ENCODE measurements at regions not wholly inside any gene's neighbourhood (a gene's known extent, or its start where the extent isn't known, plus 50 kb on each side); places are given as distances from the start of the nearest gene placed in this dataset.

DNA sequence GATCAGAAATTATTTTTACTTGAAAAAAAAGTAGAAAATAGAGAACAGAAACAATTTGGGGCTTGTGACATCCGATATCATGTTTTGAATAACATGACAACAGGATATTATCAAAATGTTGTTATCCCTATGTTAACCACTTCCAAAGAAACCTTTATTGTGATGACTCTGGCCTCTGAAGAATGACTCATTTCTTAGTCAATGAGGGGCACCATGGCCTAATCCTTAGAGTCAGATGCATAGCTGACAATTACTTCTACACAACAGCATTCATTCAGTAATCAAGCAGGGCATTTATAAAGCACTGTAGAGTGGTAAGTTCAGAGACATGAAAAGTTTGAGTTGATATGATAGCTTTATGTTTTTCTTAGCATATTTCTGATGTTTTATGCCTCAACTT lies 703.0 kb downstream of the RNF144A start:
- Histone ChIP-seq H2BK120ac (ENCODE audit: low read depth, low read length, poor library complexity, severe bottlenecking) (no peak overlapping the region), H3T11ph (ENCODE audit: low read length) (no peak overlapping the region), H2BK20ac (ENCODE audit: low read depth, low read length, poor library complexity, severe bottlenecking) (no peak overlapping the region), H3K18ac (ENCODE audit: insufficient read length, low read depth, low read length) (no peak overlapping the region), H3K79me1 (ENCODE audit: insufficient read depth, low read depth, low read length, poor library complexity, severe bottlenecking) (no peaks in the 10 kb centered on the region), H2AK5ac (ENCODE audit: insufficient read length, low read length) (no peak overlapping the region), H2BK12ac (ENCODE audit: insufficient read length, low read depth, low read length) (no peak overlapping the region), H2AFZ (ENCODE audit: low read length) (no peak overlapping the region), H4K5ac (ENCODE audit: insufficient read length, low read depth, low read length) (no peak overlapping the region), H4K91ac (ENCODE audit: insufficient read length, low read depth, low read length) (no peak overlapping the region), H3K4me2 (ENCODE audit: insufficient read depth, insufficient read length, low read length) (no peak overlapping the region), H3K23ac (ENCODE audit: insufficient read length, low read depth, low read length) (no peak overlapping the region), H3K27me3 (ENCODE audit: insufficient read depth, low read length) (no peaks in the 10 kb centered on the region), H3K9ac (ENCODE audit: extremely low read depth, insufficient read length, low read length) (no peak overlapping the region), H3K23me2 (ENCODE audit: insufficient read length, low read depth, low read length, poor library complexity, severe bottlenecking) (no peaks in the 10 kb centered on the region), H3K56ac (ENCODE audit: insufficient read length, low read depth, low read length) (no peak overlapping the region), H3K79me2 (ENCODE audit: insufficient read depth, low read length) (no peaks in the 10 kb centered on the region), H3K14ac (ENCODE audit: insufficient read depth, low read length) (no peak overlapping the region), H3K9me3 (ENCODE audit: control insufficient read depth, low read depth, low read length) (no peaks in the 10 kb centered on the region), H2BK5ac (ENCODE audit: insufficient read length, low read length) (no peak overlapping the region), H3K27ac (ENCODE audit: insufficient read length, low read depth, low read length) (no peak overlapping the region), H3K4ac (ENCODE audit: low read depth, low read length) (no peak overlapping the region), H4K8ac (replicated peaks; ENCODE audit: insufficient read length, low read depth, low read length) (no peak overlapping the region), H2BK15ac (ENCODE audit: low read depth, low read length) (no peak overlapping the region), H3K4me1 (ENCODE audit: insufficient read depth, low read length) (peaks cover 11% of the 10 kb centered on the region; the same call in 1 of the 2 replicates), H4K20me1 (ENCODE audit: control insufficient read depth, insufficient read depth, insufficient read length) (no peaks in the 10 kb centered on the region)
- Mint-ChIP-seq H3K27ac (no peak overlapping the region), H3K36me3 (ENCODE audit: insufficient read depth in 1 of 3, low read depth in 3 of 3) (no peaks in the 10 kb centered on the region), H3K4me3 (no peak overlapping the region), H3K4me1 (peaks cover 25% of the 10 kb centered on the region in 2 experiments), H3K27me3 (ENCODE audit: low read depth) (peaks cover 2% of the 10 kb centered on the region; the same call in 1 of the 2 replicates), H3K9me3 (no peaks in the 10 kb centered on the region)
- WGBS (ENCODE audit: extremely low coverage, insufficient read length, low lambda C conversion rate): no CpG with 5 or more reads among the region's 1 CpG
- no peak for TF ChIP-seq CTCF (conservative IDR thresholded peaks at IDR 0.05)
- no peak for DNase-seq

All from H9 (cell line).